WTC11 (cell line): ENCODE measurements at regions not wholly inside any gene's neighbourhood (a gene's known extent, or its start where the extent isn't known, plus 50 kb on each side); places are given as distances from the start of the nearest gene placed in this dataset.
A peak's percentile ranks its signal among the peaks of the same experiment; 100 is the strongest.

ENCODE experiments used
- ATAC-seq: fragments of 200-7000 bp; cut with Tn5 transposase; 2 replicates; pipeline ENCODE4 v1.10.0; 2021; ENCODE audit warnings: mild to moderate bottlenecking, moderate library complexity
- CTCF ChIA-PET: fragments of 300-600 bp; sonication (Branson Sonifier 250); formaldehyde crosslinking; loops from one replicate; lab custom pipeline; 2021; ENCODE audit warnings: antibody characterized with exemption; lab: Charles Lee
- POLR2A ChIA-PET: fragments of 350-600 bp; sonication (Branson Sonifier 250); formaldehyde crosslinking; loops from one replicate; lab custom pipeline; 2021; ENCODE audit warnings: antibody characterized with exemption; lab: Charles Lee
- DNase-seq: peaks from one replicate; pipeline ENCODE4 v3.0.0; 2021; ENCODE audit warnings: low spot score
- H3K27ac Mint-ChIP-seq: 2 replicates; pipeline ENCODE4 v1.8.0; 2021; ENCODE audit warnings: mixed read lengths
- H3K27me3 Mint-ChIP-seq: 2 replicates; pipeline ENCODE4 v1.8.0; 2021; ENCODE audit warnings: low read depth, mild to moderate bottlenecking, moderate library complexity, mixed read lengths
- H3K36me3 Mint-ChIP-seq: 2 replicates; pipeline ENCODE4 v1.8.0; 2021; ENCODE audit warnings: mixed read lengths
- H3K4me1 Mint-ChIP-seq: 2 replicates; pipeline ENCODE4 v1.8.0; 2022; ENCODE audit warnings: mixed read lengths
- H3K4me3 Mint-ChIP-seq: 2 replicates; pipeline ENCODE4 v1.8.0; 2021; ENCODE audit warnings: mild to moderate bottlenecking, moderate library complexity, mixed read lengths
- H3K9me3 Mint-ChIP-seq: 2 replicates; pipeline ENCODE4 v1.8.0; 2021; ENCODE audit warnings: mixed read lengths
- ATF1 ChIP-seq: sonication (generic); formaldehyde crosslinking; IDR thresholded peaks from 2 replicates; pipeline ENCODE4 v1.8.1; 2023; ENCODE audit warnings: mild to moderate bottlenecking, moderate library complexity, missing genetic modification reagents
- FOXK1 ChIP-seq: sonication (generic); formaldehyde crosslinking; IDR thresholded peaks from 2 replicates; pipeline ENCODE4 v1.8.0; 2022; ENCODE audit warnings: mild to moderate bottlenecking, moderate library complexity, missing genetic modification reagents
- GRHL2 ChIP-seq: fragments of 250-450 bp; sonication (Bioruptor Pico); IDR thresholded peaks from 2 replicates; pipeline ENCODE4 v1.8.0; 2022; ENCODE audit warnings: mild to moderate bottlenecking, moderate library complexity; ENCODE audit not compliant: insufficient replicate concordance, severe bottlenecking
- GTF2I ChIP-seq: fragments of 250-450 bp; sonication (Bioruptor Pico); conservative IDR thresholded peaks from 2 replicates; pipeline ENCODE4 v1.4.0; 2021; ENCODE audit warnings: mild to moderate bottlenecking
- JAZF1 ChIP-seq: fragments of 250-450 bp; sonication (Bioruptor Pico); IDR thresholded peaks from 2 replicates; pipeline ENCODE4 v1.9.0; 2021; ENCODE audit warnings: moderate library complexity, mild to moderate bottlenecking, inconsistent platforms
- NR3C1 ChIP-seq: sonication (generic); formaldehyde crosslinking; conservative IDR thresholded peaks from 2 replicates; pipeline ENCODE4 v1.8.1; 2023; ENCODE audit warnings: low read depth, mild to moderate bottlenecking, missing genetic modification reagents
- RORB ChIP-seq: fragments of 250-450 bp; sonication (Bioruptor Pico); IDR thresholded peaks from 2 replicates; pipeline ENCODE4 v1.9.0; 2021; ENCODE audit warnings: mild to moderate bottlenecking
- TP53 ChIP-seq: sonication (generic); formaldehyde crosslinking; IDR thresholded peaks from 2 replicates; pipeline ENCODE4 v1.8.1; 2023; ENCODE audit warnings: mild to moderate bottlenecking, missing genetic modification reagents
- ZNF138 ChIP-seq: sonication (generic); formaldehyde crosslinking; conservative IDR thresholded peaks from 2 replicates; pipeline ENCODE4 v1.8.1; 2022; ENCODE audit warnings: mild to moderate bottlenecking, moderate library complexity, missing genetic modification reagents
- ZNF317 ChIP-seq: sonication (generic); formaldehyde crosslinking; IDR thresholded peaks from 2 replicates; pipeline ENCODE4 v1.8.1; 2023; ENCODE audit warnings: low read depth, mild to moderate bottlenecking, moderate library complexity, missing genetic modification reagents, borderline replicate concordance
- TF ChIP-seq, protein P1 (sequence below): sonication (generic); formaldehyde crosslinking; IDR thresholded peaks from 2 replicates; pipeline ENCODE4 v1.8.0; 2023; ENCODE audit warnings: missing genetic modification reagents, mild to moderate bottlenecking, borderline replicate concordance
- TF ChIP-seq, protein P2 (sequence below): fragments of 250-450 bp; sonication (Bioruptor Pico); IDR thresholded peaks from 2 replicates; pipeline ENCODE4 v1.9.0; 2021; ENCODE audit warnings: mild to moderate bottlenecking, borderline replicate concordance
- TF ChIP-seq, protein P3 (sequence below): sonication (generic); formaldehyde crosslinking; IDR thresholded peaks from 2 replicates; pipeline ENCODE4 v1.8.0; 2022; ENCODE audit warnings: mild to moderate bottlenecking, missing genetic modification reagents
- TF ChIP-seq, protein P4 (sequence below): sonication (generic); formaldehyde crosslinking; IDR thresholded peaks from 2 replicates; pipeline ENCODE4 v1.8.0; 2022; ENCODE audit warnings: mild to moderate bottlenecking, missing genetic modification reagents

DNA sequence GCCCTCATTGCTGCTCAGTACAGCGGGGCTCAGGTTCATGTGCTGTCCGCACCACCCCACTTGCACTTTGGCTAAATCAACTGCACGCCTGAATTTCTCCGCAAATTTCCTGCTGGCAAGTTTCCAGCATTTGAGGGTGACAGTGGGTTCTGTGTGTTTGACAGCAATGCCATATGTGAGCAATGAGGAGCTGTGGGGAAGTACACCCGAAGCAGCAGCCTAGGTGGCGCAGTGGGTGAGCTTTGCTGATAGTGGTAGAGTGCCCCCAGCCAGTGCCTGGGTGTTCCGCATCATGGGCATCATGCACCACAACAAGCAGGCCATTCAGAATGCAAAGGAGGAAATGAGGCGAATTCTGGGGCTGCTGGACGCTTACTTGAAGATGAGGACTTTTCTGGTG, 103.9 kb upstream of the POT1 start:
- H3K4me1 Mint-ChIP-seq: no peaks in the 10 kb centered on the region

DNA sequence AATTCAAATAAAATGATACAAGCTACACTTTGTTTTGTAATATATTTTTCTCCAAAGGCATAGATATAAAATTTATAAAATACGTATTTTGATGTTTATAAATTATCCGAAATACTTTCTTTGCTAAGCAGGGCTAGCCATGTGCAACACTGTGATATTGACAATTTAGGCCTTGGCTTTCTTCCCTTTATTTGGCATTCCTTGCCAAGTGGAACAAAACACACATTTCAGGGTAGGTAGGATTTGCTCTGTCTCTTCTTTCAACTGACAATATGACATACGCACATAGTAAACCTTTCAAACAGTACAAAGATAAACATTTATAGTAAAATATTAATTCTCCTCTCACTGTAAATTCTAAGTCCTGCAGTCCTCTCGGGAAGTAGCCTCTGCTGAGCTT, 103.3 kb upstream of the POT1 start:
- no peak overlapping the region for H3K27ac Mint-ChIP-seq
- ATAC-seq: no peak
- TF ChIP-seq, protein P1, sequence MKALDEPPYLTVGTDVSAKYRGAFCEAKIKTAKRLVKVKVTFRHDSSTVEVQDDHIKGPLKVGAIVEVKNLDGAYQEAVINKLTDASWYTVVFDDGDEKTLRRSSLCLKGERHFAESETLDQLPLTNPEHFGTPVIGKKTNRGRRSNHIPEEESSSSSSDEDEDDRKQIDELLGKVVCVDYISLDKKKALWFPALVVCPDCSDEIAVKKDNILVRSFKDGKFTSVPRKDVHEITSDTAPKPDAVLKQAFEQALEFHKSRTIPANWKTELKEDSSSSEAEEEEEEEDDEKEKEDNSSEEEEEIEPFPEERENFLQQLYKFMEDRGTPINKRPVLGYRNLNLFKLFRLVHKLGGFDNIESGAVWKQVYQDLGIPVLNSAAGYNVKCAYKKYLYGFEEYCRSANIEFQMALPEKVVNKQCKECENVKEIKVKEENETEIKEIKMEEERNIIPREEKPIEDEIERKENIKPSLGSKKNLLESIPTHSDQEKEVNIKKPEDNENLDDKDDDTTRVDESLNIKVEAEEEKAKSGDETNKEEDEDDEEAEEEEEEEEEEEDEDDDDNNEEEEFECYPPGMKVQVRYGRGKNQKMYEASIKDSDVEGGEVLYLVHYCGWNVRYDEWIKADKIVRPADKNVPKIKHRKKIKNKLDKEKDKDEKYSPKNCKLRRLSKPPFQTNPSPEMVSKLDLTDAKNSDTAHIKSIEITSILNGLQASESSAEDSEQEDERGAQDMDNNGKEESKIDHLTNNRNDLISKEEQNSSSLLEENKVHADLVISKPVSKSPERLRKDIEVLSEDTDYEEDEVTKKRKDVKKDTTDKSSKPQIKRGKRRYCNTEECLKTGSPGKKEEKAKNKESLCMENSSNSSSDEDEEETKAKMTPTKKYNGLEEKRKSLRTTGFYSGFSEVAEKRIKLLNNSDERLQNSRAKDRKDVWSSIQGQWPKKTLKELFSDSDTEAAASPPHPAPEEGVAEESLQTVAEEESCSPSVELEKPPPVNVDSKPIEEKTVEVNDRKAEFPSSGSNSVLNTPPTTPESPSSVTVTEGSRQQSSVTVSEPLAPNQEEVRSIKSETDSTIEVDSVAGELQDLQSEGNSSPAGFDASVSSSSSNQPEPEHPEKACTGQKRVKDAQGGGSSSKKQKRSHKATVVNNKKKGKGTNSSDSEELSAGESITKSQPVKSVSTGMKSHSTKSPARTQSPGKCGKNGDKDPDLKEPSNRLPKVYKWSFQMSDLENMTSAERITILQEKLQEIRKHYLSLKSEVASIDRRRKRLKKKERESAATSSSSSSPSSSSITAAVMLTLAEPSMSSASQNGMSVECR: no peak
- no peaks in the 10 kb centered on the region for H3K9me3 Mint-ChIP-seq
- CTCF ChIA-PET: no interaction called here
- POLR2A ChIA-PET: no interaction called here
- H3K4me3 Mint-ChIP-seq: no peak overlapping the region
- no peaks in the 10 kb centered on the region for H3K36me3 Mint-ChIP-seq
- H3K4me1 Mint-ChIP-seq: no peaks in the 10 kb centered on the region
- H3K27me3 Mint-ChIP-seq: no peaks in the 10 kb centered on the region
- DNase-seq: no peak

More for the DNA sequence above, 103.9 kb upstream of the POT1 start:
- Mint-ChIP-seq H3K9me3 (no peaks in the 10 kb centered on the region), H3K27ac (no peak overlapping the region), H3K27me3 (no peaks in the 10 kb centered on the region), H3K36me3 (no peaks in the 10 kb centered on the region), H3K4me3 (no peak overlapping the region)
- ChIA-PET POLR2A (no interaction called here), CTCF (no interaction called here)
- DNase-seq: peak; percentile 24
- TF ChIP-seq ZNF138 (CRISPR knock-in tag) (no peak), JAZF1 (no peak)
- ATAC-seq: peak; percentile 86

DNA sequence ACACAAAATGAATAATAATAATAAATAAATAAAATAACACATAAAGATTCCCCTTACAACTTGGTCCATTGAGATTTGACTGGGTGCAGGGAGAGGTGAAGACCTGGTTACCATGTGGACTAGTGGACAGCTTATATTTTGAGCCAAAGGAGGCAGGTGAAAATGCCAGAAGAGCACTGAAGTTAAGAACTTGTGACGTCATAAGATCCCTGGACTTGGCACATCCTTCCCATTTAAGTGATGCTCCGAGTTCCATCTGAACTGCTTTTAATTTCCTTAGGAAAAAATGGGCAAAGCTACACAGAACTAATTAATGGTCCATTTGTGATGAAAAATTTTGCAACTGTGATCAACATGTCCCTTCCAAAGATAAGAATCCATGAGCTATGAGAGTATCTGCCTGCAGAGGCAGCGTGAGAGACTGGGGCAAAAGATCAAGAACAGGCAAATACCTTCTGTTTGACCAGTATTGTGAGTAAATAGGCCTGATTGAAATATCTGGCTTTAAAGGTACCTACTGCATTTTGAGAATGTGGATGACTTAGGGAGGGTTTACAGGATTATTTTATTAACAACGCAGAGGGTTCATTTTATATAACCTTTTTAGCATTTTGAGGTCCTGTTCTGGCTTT, 101.2 kb upstream of the POT1 start:
- ChIA-PET POLR2A (no interaction called here), CTCF (no interaction called here)
- DNase-seq (no peak), ATAC-seq (peak; percentile 36; the same call in 1 of the 2 replicates)
- Mint-ChIP-seq H3K4me1 (no peaks in the 10 kb centered on the region), H3K9me3 (no peaks in the 10 kb centered on the region), H3K4me3 (no peak overlapping the region), H3K27ac (no peak overlapping the region), H3K36me3 (no peaks in the 10 kb centered on the region), H3K27me3 (no peaks in the 10 kb centered on the region)
- no peak for TF ChIP-seq RORB (CRISPR knock-in tag)
- TF ChIP-seq GTF2I (CRISPR knock-in tag): no peak
- no peak for TF ChIP-seq ATF1
- no peak for TF ChIP-seq TP53 (CRISPR knock-in tag)

DNA sequence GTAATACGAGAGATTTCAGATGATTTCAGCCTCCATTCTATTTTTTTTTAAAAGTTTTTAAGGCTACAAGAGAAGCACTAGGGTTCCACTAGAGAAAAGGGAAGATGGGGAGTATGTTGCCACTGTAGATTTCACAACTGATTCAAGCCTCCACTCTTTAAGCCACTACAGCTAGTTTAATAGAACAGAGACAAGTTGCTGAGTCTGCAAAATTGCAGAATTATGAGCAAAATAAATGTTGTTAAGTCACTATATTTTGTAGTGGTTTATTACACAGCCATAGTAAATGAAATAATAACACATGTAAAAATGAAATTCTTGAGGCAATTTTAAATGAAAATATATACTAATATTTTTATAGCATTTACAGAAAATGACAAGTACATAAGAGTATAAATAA, 96.0 kb upstream of the POT1 start:
- TF ChIP-seq, protein P2, sequence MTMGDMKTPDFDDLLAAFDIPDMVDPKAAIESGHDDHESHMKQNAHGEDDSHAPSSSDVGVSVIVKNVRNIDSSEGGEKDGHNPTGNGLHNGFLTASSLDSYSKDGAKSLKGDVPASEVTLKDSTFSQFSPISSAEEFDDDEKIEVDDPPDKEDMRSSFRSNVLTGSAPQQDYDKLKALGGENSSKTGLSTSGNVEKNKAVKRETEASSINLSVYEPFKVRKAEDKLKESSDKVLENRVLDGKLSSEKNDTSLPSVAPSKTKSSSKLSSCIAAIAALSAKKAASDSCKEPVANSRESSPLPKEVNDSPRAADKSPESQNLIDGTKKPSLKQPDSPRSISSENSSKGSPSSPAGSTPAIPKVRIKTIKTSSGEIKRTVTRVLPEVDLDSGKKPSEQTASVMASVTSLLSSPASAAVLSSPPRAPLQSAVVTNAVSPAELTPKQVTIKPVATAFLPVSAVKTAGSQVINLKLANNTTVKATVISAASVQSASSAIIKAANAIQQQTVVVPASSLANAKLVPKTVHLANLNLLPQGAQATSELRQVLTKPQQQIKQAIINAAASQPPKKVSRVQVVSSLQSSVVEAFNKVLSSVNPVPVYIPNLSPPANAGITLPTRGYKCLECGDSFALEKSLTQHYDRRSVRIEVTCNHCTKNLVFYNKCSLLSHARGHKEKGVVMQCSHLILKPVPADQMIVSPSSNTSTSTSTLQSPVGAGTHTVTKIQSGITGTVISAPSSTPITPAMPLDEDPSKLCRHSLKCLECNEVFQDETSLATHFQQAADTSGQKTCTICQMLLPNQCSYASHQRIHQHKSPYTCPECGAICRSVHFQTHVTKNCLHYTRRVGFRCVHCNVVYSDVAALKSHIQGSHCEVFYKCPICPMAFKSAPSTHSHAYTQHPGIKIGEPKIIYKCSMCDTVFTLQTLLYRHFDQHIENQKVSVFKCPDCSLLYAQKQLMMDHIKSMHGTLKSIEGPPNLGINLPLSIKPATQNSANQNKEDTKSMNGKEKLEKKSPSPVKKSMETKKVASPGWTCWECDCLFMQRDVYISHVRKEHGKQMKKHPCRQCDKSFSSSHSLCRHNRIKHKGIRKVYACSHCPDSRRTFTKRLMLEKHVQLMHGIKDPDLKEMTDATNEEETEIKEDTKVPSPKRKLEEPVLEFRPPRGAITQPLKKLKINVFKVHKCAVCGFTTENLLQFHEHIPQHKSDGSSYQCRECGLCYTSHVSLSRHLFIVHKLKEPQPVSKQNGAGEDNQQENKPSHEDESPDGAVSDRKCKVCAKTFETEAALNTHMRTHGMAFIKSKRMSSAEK (CRISPR knock-in tag): no peak
- TF ChIP-seq ZNF317 (CRISPR knock-in tag) (no peak), FOXK1 (CRISPR knock-in tag) (no peak), GRHL2 (no peak), NR3C1 (CRISPR knock-in tag) (no peak)
- TF ChIP-seq, protein P3, sequence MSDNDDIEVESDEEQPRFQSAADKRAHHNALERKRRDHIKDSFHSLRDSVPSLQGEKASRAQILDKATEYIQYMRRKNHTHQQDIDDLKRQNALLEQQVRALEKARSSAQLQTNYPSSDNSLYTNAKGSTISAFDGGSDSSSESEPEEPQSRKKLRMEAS: no peak
- TF ChIP-seq, protein P4, sequence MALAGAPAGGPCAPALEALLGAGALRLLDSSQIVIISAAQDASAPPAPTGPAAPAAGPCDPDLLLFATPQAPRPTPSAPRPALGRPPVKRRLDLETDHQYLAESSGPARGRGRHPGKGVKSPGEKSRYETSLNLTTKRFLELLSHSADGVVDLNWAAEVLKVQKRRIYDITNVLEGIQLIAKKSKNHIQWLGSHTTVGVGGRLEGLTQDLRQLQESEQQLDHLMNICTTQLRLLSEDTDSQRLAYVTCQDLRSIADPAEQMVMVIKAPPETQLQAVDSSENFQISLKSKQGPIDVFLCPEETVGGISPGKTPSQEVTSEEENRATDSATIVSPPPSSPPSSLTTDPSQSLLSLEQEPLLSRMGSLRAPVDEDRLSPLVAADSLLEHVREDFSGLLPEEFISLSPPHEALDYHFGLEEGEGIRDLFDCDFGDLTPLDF (CRISPR knock-in tag): no peak
- H3K27me3 Mint-ChIP-seq: no peaks in the 10 kb centered on the region
- no peaks in the 10 kb centered on the region for H3K4me1 Mint-ChIP-seq
- CTCF ChIA-PET: interaction anchor here (0.5 kb wide), 1 partner anchor 764 kb away, joined by 3 read pairs; no protein-coding TSS in a partner anchor
- ATAC-seq (no peak), DNase-seq (no peak)
- H3K27ac Mint-ChIP-seq: no peak overlapping the region
- no peaks in the 10 kb centered on the region for H3K36me3 Mint-ChIP-seq
- no peaks in the 10 kb centered on the region for H3K9me3 Mint-ChIP-seq
- POLR2A ChIA-PET: no interaction called here
- no peak overlapping the region for H3K4me3 Mint-ChIP-seq
